ENCODE measurements at regions not wholly inside any gene's neighbourhood (a gene's known extent, or its start where the extent isn't known, plus 50 kb on each side); places are given as distances from the start of the nearest gene placed in this dataset.

GRCh38 chr10:28796606-28797512 is 119.5 kb downstream of the BAMBI start:
- Histone ChIP-seq H3K27me3 (no peaks in the 10 kb centered on the region), H3K4me3 (no peak overlapping the region), H3K9me3 (no peaks in the 10 kb centered on the region), H3K27ac (peak overlapping the region in 1 of 2 donors; percentile 37), H3K4me1 (ENCODE audit: insufficient read depth) (peaks cover 5% of the 10 kb centered on the region), H3K36me3 (no peaks in the 10 kb centered on the region)
- intact Hi-C loops (cut with DNase I): no loop called here
- WGBS, 3 donors: 77 to 83% (median 79%) methylated on average over 23 of the region's 23 CpGs
- TF ChIP-seq POLR2A (IDR thresholded peaks at IDR 0.05) (no peak), CTCF (IDR thresholded peaks at IDR 0.05) (no peak), EP300 (IDR thresholded peaks at IDR 0.05) (no peak)
- peak; percentile 81 to 91 (median 88) for DNase-seq

- H3K27ac ChIP-seq: peak overlapping the region in 1 of 2 donors; percentile 14
Measured at GRCh38 chr10:28797904-28798371, 120.6 kb downstream of the BAMBI start.

GRCh38 chr10:28798428-28798955 is 121.2 kb downstream of the BAMBI start:
- 94 to 96% (median 95%) methylated on average over 4 of the region's 4 CpGs for WGBS, 3 donors
- no peak overlapping the region for H3K4me3 ChIP-seq
- H3K9me3 ChIP-seq: no peaks in the 10 kb centered on the region
- no peak for DNase-seq
- H3K27ac ChIP-seq: peak overlapping the region in 1 of 2 donors; percentile 14
- H3K36me3 ChIP-seq: no peaks in the 10 kb centered on the region
- H3K4me1 ChIP-seq (ENCODE audit: insufficient read depth): peaks cover 5% of the 10 kb centered on the region
- H3K27me3 ChIP-seq: no peaks in the 10 kb centered on the region
- TF ChIP-seq POLR2A (IDR thresholded peaks at IDR 0.05) (no peak), EP300 (IDR thresholded peaks at IDR 0.05) (no peak), CTCF (IDR thresholded peaks at IDR 0.05) (no peak)
- intact Hi-C loops (cut with DNase I): no loop called here

More at GRCh38 chr10:28797904-28798371, 120.6 kb downstream of the BAMBI start:
- Histone ChIP-seq H3K4me3 (no peak overlapping the region), H3K36me3 (no peaks in the 10 kb centered on the region), H3K4me1 (ENCODE audit: insufficient read depth) (peaks cover 5% of the 10 kb centered on the region), H3K9me3 (no peaks in the 10 kb centered on the region), H3K27me3 (no peaks in the 10 kb centered on the region)
- no peak for DNase-seq
- intact Hi-C loops (cut with DNase I): no loop called here
- TF ChIP-seq EP300 (IDR thresholded peaks at IDR 0.05) (no peak), CTCF (IDR thresholded peaks at IDR 0.05) (no peak), POLR2A (IDR thresholded peaks at IDR 0.05) (no peak)
- WGBS, 3 donors: 74 to 80% (median 75%) methylated on average over 2 of the region's 2 CpGs

- intact Hi-C loops (cut with DNase I): no loop called here
Measured at GRCh38 chr10:28798964-28799363, 121.6 kb downstream of the BAMBI start.

More at GRCh38 chr10:28798964-28799363, 121.6 kb downstream of the BAMBI start:
- H3K27me3 ChIP-seq: no peaks in the 10 kb centered on the region
- WGBS, 3 donors: 90 to 96% (median 95%) methylated on average over 2 of the region's 2 CpGs
- H3K9me3 ChIP-seq: no peaks in the 10 kb centered on the region
- DNase-seq: no peak
- H3K36me3 ChIP-seq: no peaks in the 10 kb centered on the region
- H3K27ac ChIP-seq: no peak overlapping the region
- H3K4me3 ChIP-seq: no peak overlapping the region
- no peak for TF ChIP-seq EP300 (IDR thresholded peaks at IDR 0.05)
- TF ChIP-seq CTCF (IDR thresholded peaks at IDR 0.05): no peak
- TF ChIP-seq POLR2A (IDR thresholded peaks at IDR 0.05): no peak
- H3K4me1 ChIP-seq (ENCODE audit: insufficient read depth): peaks cover 5% of the 10 kb centered on the region
